ENCODE measurements at regions not wholly inside any gene's neighbourhood (a gene's known extent, or its start where the extent isn't known, plus 50 kb on each side); places are given as distances from the start of the nearest gene placed in this dataset.

- TF ChIP-seq CTCF (IDR thresholded peaks at IDR 0.05; ENCODE audit: poor library complexity, severe bottlenecking) (no peak), RAD21 (conservative IDR thresholded peaks at IDR 0.05) (no peak)
Measured at GRCh38 chr12:90246688-90247087, 538.0 kb upstream of the ATP2B1 start.

Data from neural cell (in vitro differentiated cells).